ENCODE measurements at regions not wholly inside any gene's neighbourhood (a gene's known extent, or its start where the extent isn't known, plus 50 kb on each side); places are given as distances from the start of the nearest gene placed in this dataset.

DNA sequence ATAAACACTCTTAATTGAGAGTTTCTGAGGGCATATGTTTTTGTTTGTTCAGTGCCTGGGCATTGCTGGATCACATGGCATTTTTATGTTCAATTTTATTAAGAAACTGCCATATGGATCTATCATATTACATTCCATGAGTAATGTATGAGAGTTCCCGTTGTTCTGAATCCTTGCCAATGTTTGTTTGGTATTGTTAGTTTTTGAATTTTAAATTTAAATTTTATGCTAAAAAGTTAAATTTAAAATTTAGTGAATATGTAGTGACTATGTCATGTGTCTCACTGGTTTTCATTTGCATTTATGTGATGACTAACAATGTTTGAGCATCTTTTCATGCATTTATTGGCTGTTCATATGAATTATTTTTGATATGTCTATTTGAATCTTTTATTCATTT, 54.8 kb upstream of the GEMIN8 start:
- H2AFZ ChIP-seq (ENCODE audit: low read length) = no peak overlapping the region
- H3K36me3 ChIP-seq (ENCODE audit: insufficient read depth, low read length) = no peaks in the 10 kb centered on the region
- no peaks in the 10 kb centered on the region for H3K27me3 ChIP-seq (ENCODE audit: insufficient read depth, low read length)
- no peak overlapping the region for H3K9ac ChIP-seq (ENCODE audit: low read length)
- H3K4me3 ChIP-seq (ENCODE audit: low read depth, low read length, poor library complexity, severe bottlenecking) = no peak overlapping the region
- no peaks in the 10 kb centered on the region for H4K20me1 ChIP-seq (ENCODE audit: insufficient read depth, low read length)
- H3K9me3 ChIP-seq (ENCODE audit: low read length) = no peaks in the 10 kb centered on the region
- H3K9me2 ChIP-seq (ENCODE audit: low read depth, low read length) = no peaks in the 10 kb centered on the region
- H3K27ac ChIP-seq (ENCODE audit: low read depth, low read length, poor library complexity, severe bottlenecking) = no peak overlapping the region
- no peak for TF ChIP-seq EZH2 (IDR thresholded peaks at IDR 0.05; ENCODE audit: borderline replicate concordance, low read length)
- TF ChIP-seq, protein P1, sequence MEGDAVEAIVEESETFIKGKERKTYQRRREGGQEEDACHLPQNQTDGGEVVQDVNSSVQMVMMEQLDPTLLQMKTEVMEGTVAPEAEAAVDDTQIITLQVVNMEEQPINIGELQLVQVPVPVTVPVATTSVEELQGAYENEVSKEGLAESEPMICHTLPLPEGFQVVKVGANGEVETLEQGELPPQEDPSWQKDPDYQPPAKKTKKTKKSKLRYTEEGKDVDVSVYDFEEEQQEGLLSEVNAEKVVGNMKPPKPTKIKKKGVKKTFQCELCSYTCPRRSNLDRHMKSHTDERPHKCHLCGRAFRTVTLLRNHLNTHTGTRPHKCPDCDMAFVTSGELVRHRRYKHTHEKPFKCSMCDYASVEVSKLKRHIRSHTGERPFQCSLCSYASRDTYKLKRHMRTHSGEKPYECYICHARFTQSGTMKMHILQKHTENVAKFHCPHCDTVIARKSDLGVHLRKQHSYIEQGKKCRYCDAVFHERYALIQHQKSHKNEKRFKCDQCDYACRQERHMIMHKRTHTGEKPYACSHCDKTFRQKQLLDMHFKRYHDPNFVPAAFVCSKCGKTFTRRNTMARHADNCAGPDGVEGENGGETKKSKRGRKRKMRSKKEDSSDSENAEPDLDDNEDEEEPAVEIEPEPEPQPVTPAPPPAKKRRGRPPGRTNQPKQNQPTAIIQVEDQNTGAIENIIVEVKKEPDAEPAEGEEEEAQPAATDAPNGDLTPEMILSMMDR (IDR thresholded peaks at IDR 0.05; ENCODE audit: low read length) = no peak
- no peaks in the 10 kb centered on the region for H3K79me2 ChIP-seq (ENCODE audit: insufficient read depth, low read length)
- H3F3A ChIP-seq (ENCODE audit: insufficient read depth, low read length) = no peaks in the 10 kb centered on the region
- H3K4me1 ChIP-seq (ENCODE audit: insufficient read depth, low read length, severe bottlenecking) = no peaks in the 10 kb centered on the region
- no peak overlapping the region for H3K4me2 ChIP-seq (ENCODE audit: low read length)

GRCh38 chrX:14083783-14084182, 54.1 kb upstream of the GEMIN8 start:
- H3K9ac ChIP-seq (ENCODE audit: low read length) = no peak overlapping the region
- no peak overlapping the region for H3K4me2 ChIP-seq (ENCODE audit: low read length)
- no peaks in the 10 kb centered on the region for H3K27me3 ChIP-seq (ENCODE audit: insufficient read depth, low read length)
- H3K4me1 ChIP-seq (ENCODE audit: insufficient read depth, low read length, severe bottlenecking) = no peaks in the 10 kb centered on the region
- H3K36me3 ChIP-seq (ENCODE audit: insufficient read depth, low read length) = no peaks in the 10 kb centered on the region
- no peaks in the 10 kb centered on the region for H3K9me2 ChIP-seq (ENCODE audit: low read depth, low read length)
- no peak overlapping the region for H2AFZ ChIP-seq (ENCODE audit: low read length)
- H3K79me2 ChIP-seq (ENCODE audit: insufficient read depth, low read length) = no peaks in the 10 kb centered on the region
- no peak overlapping the region for H3K27ac ChIP-seq (ENCODE audit: low read depth, low read length, poor library complexity, severe bottlenecking)
- H3F3A ChIP-seq (ENCODE audit: insufficient read depth, low read length) = no peaks in the 10 kb centered on the region
- H3K4me3 ChIP-seq (ENCODE audit: low read depth, low read length, poor library complexity, severe bottlenecking) = no peak overlapping the region
- TF ChIP-seq, protein P1 (IDR thresholded peaks at IDR 0.05; ENCODE audit: low read length) = no peak
- no peak for TF ChIP-seq EZH2 (IDR thresholded peaks at IDR 0.05; ENCODE audit: borderline replicate concordance, low read length)
- H4K20me1 ChIP-seq (ENCODE audit: insufficient read depth, low read length) = no peaks in the 10 kb centered on the region
- H3K9me3 ChIP-seq (ENCODE audit: low read length) = no peaks in the 10 kb centered on the region

DNA sequence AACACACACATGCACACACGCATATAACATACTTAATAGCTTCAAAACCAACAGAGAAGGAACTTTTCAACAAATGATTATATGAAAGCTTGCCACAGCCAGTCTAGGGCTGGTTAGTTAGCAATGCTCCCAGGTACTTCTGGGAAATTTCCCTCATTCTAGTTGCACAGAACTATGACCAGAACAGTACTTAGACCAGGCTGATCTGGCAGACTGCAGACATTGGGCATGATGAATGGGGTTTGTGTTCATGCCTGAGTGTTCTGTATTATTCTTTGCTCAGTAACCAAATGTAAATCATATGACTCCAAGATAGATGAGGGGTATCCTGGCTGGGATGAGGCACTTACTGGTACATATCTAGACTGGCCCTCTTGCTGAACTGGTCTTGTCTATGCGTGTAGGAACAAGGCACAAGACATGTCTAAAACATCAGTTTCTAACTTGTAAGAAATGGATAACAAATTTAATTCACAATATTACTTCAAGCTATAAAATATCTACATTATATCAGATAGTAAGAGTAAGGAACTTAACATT, 50.3 kb upstream of the GEMIN8 start:
- no peaks in the 10 kb centered on the region for H3K36me3 ChIP-seq (ENCODE audit: insufficient read depth, low read length)
- H3K9me3 ChIP-seq (ENCODE audit: low read length) = no peaks in the 10 kb centered on the region
- H3K9ac ChIP-seq (ENCODE audit: low read length) = no peak overlapping the region
- H4K20me1 ChIP-seq (ENCODE audit: insufficient read depth, low read length) = no peaks in the 10 kb centered on the region
- H3K27me3 ChIP-seq (ENCODE audit: insufficient read depth, low read length) = no peaks in the 10 kb centered on the region
- no peaks in the 10 kb centered on the region for H3K9me2 ChIP-seq (ENCODE audit: low read depth, low read length)
- TF ChIP-seq, protein P1 (IDR thresholded peaks at IDR 0.05; ENCODE audit: low read length) = no peak
- no peak for TF ChIP-seq EZH2 (IDR thresholded peaks at IDR 0.05; ENCODE audit: borderline replicate concordance, low read length)
- no peaks in the 10 kb centered on the region for H3K79me2 ChIP-seq (ENCODE audit: insufficient read depth, low read length)
- no peak overlapping the region for H3K27ac ChIP-seq (ENCODE audit: low read depth, low read length, poor library complexity, severe bottlenecking)
- no peaks in the 10 kb centered on the region for H3F3A ChIP-seq (ENCODE audit: insufficient read depth, low read length)
- H3K4me2 ChIP-seq (ENCODE audit: low read length) = no peak overlapping the region
- H3K4me3 ChIP-seq (ENCODE audit: low read depth, low read length, poor library complexity, severe bottlenecking) = no peak overlapping the region
- H3K4me1 ChIP-seq (ENCODE audit: insufficient read depth, low read length, severe bottlenecking) = no peaks in the 10 kb centered on the region
- H2AFZ ChIP-seq (ENCODE audit: low read length) = no peak overlapping the region
